Esophagus muscularis mucosa (tissue), 4 donors: ENCODE measurements at regions not wholly inside any gene's neighbourhood (a gene's known extent, or its start where the extent isn't known, plus 50 kb on each side); places are given as distances from the start of the nearest gene placed in this dataset.

Experiments used
- DNase-seq: peaks from one replicate; pipeline ENCODE4 v3.0.0-alpha.2; 2017; ENCODE audit errors: extremely low spot score
- H3K27ac ChIP-seq, 4 donors: fragments of 200-600 bp; sonication (generic); replicated peaks in 1 of 4; 1 replicate in 3 of 4; 2 replicates in 1 of 4; pipeline ENCODE4 v1.5.1; 2016 to 2019; ENCODE audit warnings: mild to moderate bottlenecking in 1 of 4
- H3K27me3 ChIP-seq, 4 donors: fragments of 200-600 bp; sonication (generic); one replicate each; pipeline versions ENCODE4 v1.5.1 to v1.6.0; 2016 to 2019
- H3K36me3 ChIP-seq, 4 donors: fragments of 200-600 bp; sonication (generic); one replicate each; pipeline ENCODE4 v1.5.1; 2016 to 2019
- H3K4me1 ChIP-seq, 4 donors: fragments of 200-600 bp; sonication (generic); one replicate each; pipeline ENCODE4 v1.5.1; 2016 to 2019
- H3K4me3 ChIP-seq, 4 donors: fragments of 200-600 bp; sonication (generic); 1 replicate in 2 of 4; 2 replicates in 2 of 4; pipeline ENCODE4 v1.5.1; 2016 to 2019; ENCODE audit warnings: mild to moderate bottlenecking in 4 of 4, moderate library complexity in 1 of 4
- H3K9me3 ChIP-seq, 4 donors: fragments of 200-600 bp; sonication (generic); 1 replicate in 3 of 4; 2 replicates in 1 of 4; pipeline ENCODE4 v1.5.1; 2016 to 2019
- CTCF ChIP-seq, 3 experiments: fragments of 200-600 bp in 2 of 3; fragments of 450-650 bp in 1 of 3; sonication (generic) in 2 of 3; IDR thresholded peaks; one replicate each; pipeline ENCODE4 v1.5.1; 2017 to 2019; ENCODE audit warnings: antibody characterized with exemption in 3 of 3, mild to moderate bottlenecking in 2 of 3, moderate library complexity in 1 of 3
- EP300 ChIP-seq: sonication (generic); formaldehyde crosslinking; IDR thresholded peaks from one replicate; pipeline ENCODE4 v1.6.1; 2017; ENCODE audit warnings: antibody characterized with exemption
- POLR2A ChIP-seq: fragments of 450-650 bp; IDR thresholded peaks from one replicate; pipeline ENCODE4 v1.6.1; 2017; ENCODE audit warnings: antibody characterized with exemption, moderate library complexity, mild to moderate bottlenecking, low read depth
- POLR2AphosphoS5 ChIP-seq, 2 donors: sonication (generic); formaldehyde crosslinking; IDR thresholded peaks; one replicate each; pipeline ENCODE4 v1.6.1; 2017; ENCODE audit warnings: antibody characterized with exemption in 2 of 2
- WGBS: methylation state at CpG from one replicate; pipeline ENCODE4 v1.1.5; 2018; 5-methylcytosine and 5-hydroxymethylcytosine counted together
- intact Hi-C: fragments of 100-400 bp; cut with DNase I; formaldehyde crosslinking; loops from one replicate; pipeline ENCODE4 v1.15.1; 2023

- intact Hi-C loops, result no loop called here
- no peaks in the 10 kb centered on the region for H3K9me3 ChIP-seq
- H3K4me3 ChIP-seq, result no peak overlapping the region
- no peak for TF ChIP-seq CTCF (IDR thresholded peaks at IDR 0.05)
- TF ChIP-seq EP300, result no peak
- TF ChIP-seq POLR2AphosphoS5 (IDR thresholded peaks at IDR 0.05), result no peak
- TF ChIP-seq POLR2A, result no peak
- H3K27ac ChIP-seq, result no peak overlapping the region
- H3K27me3 ChIP-seq, result no peaks in the 10 kb centered on the region
- no peaks in the 10 kb centered on the region for H3K36me3 ChIP-seq
- 74% methylated on average over 4 of the region's 4 CpGs for WGBS
- DNase-seq, result no peak
- no peaks in the 10 kb centered on the region for H3K4me1 ChIP-seq
Measured at GRCh38 chr7:13231216-13231615, 543.8 kb downstream of the ARL4A start.

GRCh38 chr7:13235436-13235835 is 548.0 kb downstream of the ARL4A start:
- DNase-seq, result no peak
- intact Hi-C loops, result no loop called here
- no peaks in the 10 kb centered on the region for H3K4me1 ChIP-seq
- no peaks in the 10 kb centered on the region for H3K36me3 ChIP-seq
- H3K9me3 ChIP-seq, result no peaks in the 10 kb centered on the region
- no peaks in the 10 kb centered on the region for H3K27me3 ChIP-seq
- TF ChIP-seq EP300 (no peak), POLR2A (no peak), POLR2AphosphoS5 (IDR thresholded peaks at IDR 0.05) (no peak), CTCF (IDR thresholded peaks at IDR 0.05) (no peak)
- H3K27ac ChIP-seq, result no peak overlapping the region
- 79% methylated on average over 1 of the region's 1 CpG for WGBS
- no peak overlapping the region for H3K4me3 ChIP-seq

- H3K36me3 ChIP-seq, result no peaks in the 10 kb centered on the region
- no peak overlapping the region for H3K27ac ChIP-seq
- TF ChIP-seq POLR2AphosphoS5 (IDR thresholded peaks at IDR 0.05) (no peak), POLR2A (no peak), EP300 (no peak), CTCF (IDR thresholded peaks at IDR 0.05) (no peak)
- DNase-seq, result no peak
- intact Hi-C loops, result no loop called here
- 62% methylated on average over 1 of the region's 1 CpG for WGBS
- H3K9me3 ChIP-seq, result no peaks in the 10 kb centered on the region
- no peaks in the 10 kb centered on the region for H3K27me3 ChIP-seq
- no peak overlapping the region for H3K4me3 ChIP-seq
- no peaks in the 10 kb centered on the region for H3K4me1 ChIP-seq
Measured at GRCh38 chr7:13236026-13236425, 548.6 kb downstream of the ARL4A start.

GRCh38 chr7:13240349-13240748 is 552.9 kb downstream of the ARL4A start:
- Histone ChIP-seq H3K9me3 (no peaks in the 10 kb centered on the region), H3K4me1 (no peaks in the 10 kb centered on the region), H3K4me3 (no peak overlapping the region), H3K36me3 (no peaks in the 10 kb centered on the region), H3K27me3 (no peaks in the 10 kb centered on the region), H3K27ac (no peak overlapping the region)
- DNase-seq, result no peak
- intact Hi-C loops, result no loop called here
- 68% methylated on average over 2 of the region's 2 CpGs for WGBS
- TF ChIP-seq EP300, result no peak
- TF ChIP-seq CTCF (IDR thresholded peaks at IDR 0.05), result no peak
- no peak for TF ChIP-seq POLR2AphosphoS5 (IDR thresholded peaks at IDR 0.05)
- TF ChIP-seq POLR2A, result no peak

GRCh38 chr7:13241416-13241815 is 554.0 kb downstream of the ARL4A start:
- Histone ChIP-seq H3K4me3 (no peak overlapping the region), H3K4me1 (no peaks in the 10 kb centered on the region), H3K36me3 (no peaks in the 10 kb centered on the region), H3K27ac (no peak overlapping the region), H3K27me3 (no peaks in the 10 kb centered on the region), H3K9me3 (no peaks in the 10 kb centered on the region)
- no peak for TF ChIP-seq POLR2AphosphoS5 (IDR thresholded peaks at IDR 0.05)
- no peak for TF ChIP-seq EP300
- TF ChIP-seq CTCF (IDR thresholded peaks at IDR 0.05), result no peak
- no peak for TF ChIP-seq POLR2A
- WGBS, result 79% methylated on average over 1 of the region's 1 CpG
- DNase-seq, result no peak
- intact Hi-C loops, result no loop called here
